Astrocyte (in vitro differentiated cells and primary cell): ENCODE measurements at regions not wholly inside any gene's neighbourhood (a gene's known extent, or its start where the extent isn't known, plus 50 kb on each side); places are given as distances from the start of the nearest gene placed in this dataset.

ENCODE experiments used
- DNase-seq: peaks from one replicate; pipeline ENCODE4 v3.0.0-alpha.2; 2010; ENCODE audit warnings: low read depth
- FAIRE-seq: peaks from 2 replicates; lab custom pipeline; 2011; peaks lifted over from hg19 to GRCh38; lab: Jason Lieb, UNC
- H2AFZ ChIP-seq: 2 replicates; pipeline ENCODE4 v1.6.0; 2012; ENCODE audit warnings: low read depth, low read length, inconsistent platforms
- H3K27ac ChIP-seq: 2 replicates; pipeline ENCODE4 v1.5.1; 2011; ENCODE audit warnings: low read depth, low read length, inconsistent platforms
- H3K27me3 ChIP-seq: 2 replicates; pipeline ENCODE4 v1.6.0; 2011; ENCODE audit warnings: low read length, inconsistent platforms; ENCODE audit not compliant: insufficient read depth
- H3K36me3 ChIP-seq: 2 replicates; pipeline ENCODE4 v1.5.1; 2011; ENCODE audit warnings: low read length, inconsistent platforms; ENCODE audit not compliant: insufficient read depth
- H3K4me1 ChIP-seq: 2 replicates; pipeline ENCODE4 v1.5.1; 2011; ENCODE audit warnings: low read length, inconsistent platforms; ENCODE audit not compliant: insufficient read depth
- H3K4me2 ChIP-seq: 2 replicates; pipeline ENCODE4 v1.6.0; 2012; ENCODE audit warnings: low read length, inconsistent platforms
- H3K4me3 ChIP-seq: 2 replicates; pipeline ENCODE4 v1.5.1; 2011; ENCODE audit warnings: low read depth, mild to moderate bottlenecking, low read length, inconsistent platforms; ENCODE audit not compliant: insufficient read depth
- H3K79me2 ChIP-seq: 2 replicates; pipeline ENCODE4 v1.6.0; 2012; ENCODE audit warnings: mild to moderate bottlenecking, low read length, inconsistent platforms; ENCODE audit not compliant: insufficient read depth
- H3K9ac ChIP-seq: 2 replicates; pipeline ENCODE4 v1.6.0; 2012; ENCODE audit warnings: mild to moderate bottlenecking, low read length, inconsistent platforms
- H3K9me3 ChIP-seq: 2 replicates; pipeline ENCODE4 v1.5.1; 2012; ENCODE audit warnings: low read depth, mild to moderate bottlenecking, low read length, inconsistent platforms; ENCODE audit not compliant: insufficient read depth
- H4K20me1 ChIP-seq: 2 replicates; pipeline ENCODE4 v1.6.0; 2012; ENCODE audit warnings: low read length, inconsistent platforms; ENCODE audit not compliant: insufficient read depth
- H3K27ac Mint-ChIP-seq: one replicate; pipeline ENCODE4 v1.8.0; 2021; ENCODE audit warnings: mild to moderate bottlenecking, mixed read lengths; ENCODE audit not compliant: unreplicated experiment
- H3K27me3 Mint-ChIP-seq: one replicate; pipeline ENCODE4 v1.8.0; 2021; ENCODE audit warnings: low read depth, mixed read lengths; ENCODE audit not compliant: unreplicated experiment
- H3K36me3 Mint-ChIP-seq: one replicate; pipeline ENCODE4 v1.8.0; 2021; ENCODE audit warnings: low read depth, mixed read lengths; ENCODE audit not compliant: unreplicated experiment
- H3K4me1 Mint-ChIP-seq: one replicate; pipeline ENCODE4 v1.8.0; 2021; ENCODE audit warnings: low read depth, mixed read lengths; ENCODE audit not compliant: unreplicated experiment
- H3K4me3 Mint-ChIP-seq: one replicate; pipeline ENCODE4 v1.8.0; 2021; ENCODE audit warnings: mild to moderate bottlenecking, moderate library complexity, mixed read lengths; ENCODE audit not compliant: unreplicated experiment
- H3K9me3 Mint-ChIP-seq: one replicate; pipeline ENCODE4 v1.8.0; 2021; ENCODE audit warnings: mild to moderate bottlenecking, mixed read lengths; ENCODE audit not compliant: unreplicated experiment
- CTCF ChIP-seq: IDR thresholded peaks from 2 replicates; pipeline ENCODE4 v1.5.1; 2011; ENCODE audit warnings: low read depth, mild to moderate bottlenecking, inconsistent platforms, low read length, moderate library complexity; ENCODE audit not compliant: insufficient read depth
- EZH2 ChIP-seq: IDR thresholded peaks from 2 replicates; pipeline ENCODE4 v1.6.1; 2012; ENCODE audit warnings: mild to moderate bottlenecking, low read length, inconsistent platforms; ENCODE audit not compliant: insufficient read depth

GRCh38 chr5:167785106-167785505 lies 506.3 kb upstream of the WWC1 start:
- H3K27ac Mint-ChIP-seq = no peak overlapping the region
- Histone ChIP-seq H3K27ac (no peak overlapping the region), H3K9me3 (no peaks in the 10 kb centered on the region), H3K4me3 (no peak overlapping the region), H3K36me3 (no peaks in the 10 kb centered on the region), H2AFZ (no peak overlapping the region), H3K79me2 (no peaks in the 10 kb centered on the region), H3K9ac (no peak overlapping the region), H4K20me1 (no peaks in the 10 kb centered on the region), H3K4me2 (no peak overlapping the region), H3K27me3 (no peaks in the 10 kb centered on the region), H3K4me1 (no peaks in the 10 kb centered on the region)
- FAIRE-seq (no peak), DNase-seq (no peak)
- no peak overlapping the region for H3K4me3 Mint-ChIP-seq
- no peak for TF ChIP-seq EZH2
- no peak for TF ChIP-seq CTCF
- peaks cover 3% of the 10 kb centered on the region for H3K9me3 Mint-ChIP-seq
- peaks cover 9% of the 10 kb centered on the region for H3K36me3 Mint-ChIP-seq
- H3K4me1 Mint-ChIP-seq = peaks cover 18% of the 10 kb centered on the region
- H3K27me3 Mint-ChIP-seq = no peaks in the 10 kb centered on the region

- no peaks in the 10 kb centered on the region for H4K20me1 ChIP-seq
- no peak overlapping the region for H3K27ac ChIP-seq
- no peaks in the 10 kb centered on the region for H3K27me3 ChIP-seq
- H3K4me2 ChIP-seq = no peak overlapping the region
- no peak overlapping the region for H3K9ac ChIP-seq
- H3K36me3 Mint-ChIP-seq = peaks cover 9% of the 10 kb centered on the region
- H3K36me3 ChIP-seq = no peaks in the 10 kb centered on the region
- peaks cover 3% of the 10 kb centered on the region for H3K9me3 Mint-ChIP-seq
- no peaks in the 10 kb centered on the region for H3K27me3 Mint-ChIP-seq
- no peak overlapping the region for H2AFZ ChIP-seq
- H3K4me3 Mint-ChIP-seq = no peak overlapping the region
- no peak overlapping the region for H3K4me3 ChIP-seq
- DNase-seq (no peak), FAIRE-seq (no peak)
- H3K9me3 ChIP-seq = no peaks in the 10 kb centered on the region
- H3K27ac Mint-ChIP-seq = no peak overlapping the region
- TF ChIP-seq EZH2 (no peak), CTCF (no peak)
- H3K4me1 ChIP-seq = peaks cover 5% of the 10 kb centered on the region
- H3K4me1 Mint-ChIP-seq = peaks cover 22% of the 10 kb centered on the region
- H3K79me2 ChIP-seq = no peaks in the 10 kb centered on the region
Measured at GRCh38 chr5:167785901-167786300, 505.5 kb upstream of the WWC1 start.

- Mint-ChIP-seq H3K36me3 (peaks cover 9% of the 10 kb centered on the region), H3K27me3 (no peaks in the 10 kb centered on the region), H3K4me3 (no peak overlapping the region), H3K4me1 (peaks cover 30% of the 10 kb centered on the region), H3K27ac (peak overlapping the region; percentile 59), H3K9me3 (peaks cover 3% of the 10 kb centered on the region)
- TF ChIP-seq CTCF = no peak
- no peak for TF ChIP-seq EZH2
- DNase-seq = peak; percentile 62
- Histone ChIP-seq H4K20me1 (no peaks in the 10 kb centered on the region), H3K27me3 (no peaks in the 10 kb centered on the region), H3K36me3 (no peaks in the 10 kb centered on the region), H3K27ac (no peak overlapping the region), H3K4me2 (no peak overlapping the region), H3K79me2 (no peaks in the 10 kb centered on the region), H2AFZ (no peak overlapping the region), H3K4me3 (no peak overlapping the region), H3K9me3 (no peaks in the 10 kb centered on the region), H3K4me1 (peaks cover 5% of the 10 kb centered on the region), H3K9ac (no peak overlapping the region)
- peak; percentile 74 for FAIRE-seq
Measured at GRCh38 chr5:167786871-167787578, 504.4 kb upstream of the WWC1 start.
